Hepatocyte (in vitro differentiated cells): ENCODE measurements at regions not wholly inside any gene's neighbourhood (a gene's known extent, or its start where the extent isn't known, plus 50 kb on each side); places are given as distances from the start of the nearest gene placed in this dataset.

ENCODE experiments used
- DNase-seq: peaks from one replicate; pipeline ENCODE4 v3.0.0-alpha.2; 2016; ENCODE audit warnings: low spot score
- H2AFZ ChIP-seq: fragments of 200-600 bp; sonication (generic); 2 replicates; pipeline ENCODE4 v1.6.0; 2016; ENCODE audit warnings: antibody characterized with exemption, mild to moderate bottlenecking
- H3K27ac ChIP-seq: fragments of 200-600 bp; sonication (generic); 2 replicates; pipeline ENCODE4 v1.5.1; 2016; ENCODE audit warnings: mild to moderate bottlenecking
- H3K27me3 ChIP-seq: fragments of 200-600 bp; sonication (generic); 2 replicates; pipeline ENCODE4 v1.6.1; 2016
- H3K36me3 ChIP-seq: fragments of 200-600 bp; sonication (generic); replicated peaks from 2 replicates; pipeline ENCODE4 v1.5.1; 2016; ENCODE audit warnings: low read depth; ENCODE audit not compliant: insufficient read depth
- H3K4me1 ChIP-seq: fragments of 200-600 bp; sonication (generic); 2 replicates; pipeline ENCODE4 v1.5.1; 2016; ENCODE audit warnings: mild to moderate bottlenecking, moderate library complexity; ENCODE audit not compliant: insufficient read depth
- H3K4me2 ChIP-seq: fragments of 200-600 bp; sonication (generic); 2 replicates; pipeline ENCODE4 v1.6.0; 2016
- H3K4me3 ChIP-seq: fragments of 200-600 bp; sonication (generic); 2 replicates; pipeline ENCODE4 v1.5.1; 2016; ENCODE audit warnings: mild to moderate bottlenecking
- H3K79me2 ChIP-seq: fragments of 200-600 bp; sonication (generic); 2 replicates; pipeline ENCODE4 v1.6.0; 2017; ENCODE audit warnings: mild to moderate bottlenecking
- H3K9me2 ChIP-seq: fragments of 200-600 bp; sonication (generic); replicated peaks from 2 replicates; pipeline ENCODE4 v1.6.0; 2017; ENCODE audit warnings: mild to moderate bottlenecking; ENCODE audit not compliant: insufficient read depth
- H3K9me3 ChIP-seq: fragments of 200-600 bp; sonication (generic); 2 replicates; pipeline ENCODE4 v1.5.1; 2016; ENCODE audit warnings: low read depth, mild to moderate bottlenecking
- H4K20me1 ChIP-seq: fragments of 200-600 bp; sonication (generic); 2 replicates; pipeline ENCODE4 v1.6.0; 2016; ENCODE audit warnings: mild to moderate bottlenecking; ENCODE audit not compliant: insufficient read depth, poor library complexity, severe bottlenecking
- EZH2 ChIP-seq: fragments of 200-600 bp; sonication (generic); IDR thresholded peaks from 2 replicates; pipeline ENCODE4 v1.6.1; 2016; ENCODE audit warnings: antibody characterized with exemption, mild to moderate bottlenecking, borderline replicate concordance
- EZH2phosphoT487 ChIP-seq: fragments of 200-600 bp; sonication (generic); IDR thresholded peaks from one replicate; pipeline ENCODE4 v1.6.1; 2018; ENCODE audit warnings: antibody characterized with exemption, mild to moderate bottlenecking, low read depth, moderate library complexity; ENCODE audit not compliant: unreplicated experiment, severe bottlenecking
- WGBS: methylation state at CpG from one replicate; pipeline ENCODE4 v1.1.6; 2016; ENCODE audit warnings: low lambda C conversion rate; ENCODE audit errors: missing lambda C conversion rate; 5-methylcytosine and 5-hydroxymethylcytosine counted together
- TF ChIP-seq, protein P1 (sequence below): fragments of 200-600 bp; sonication (generic); IDR thresholded peaks from 2 replicates; pipeline ENCODE4 v1.5.1; 2016; ENCODE audit warnings: antibody characterized with exemption, mild to moderate bottlenecking; ENCODE audit not compliant: poor library complexity

DNA sequence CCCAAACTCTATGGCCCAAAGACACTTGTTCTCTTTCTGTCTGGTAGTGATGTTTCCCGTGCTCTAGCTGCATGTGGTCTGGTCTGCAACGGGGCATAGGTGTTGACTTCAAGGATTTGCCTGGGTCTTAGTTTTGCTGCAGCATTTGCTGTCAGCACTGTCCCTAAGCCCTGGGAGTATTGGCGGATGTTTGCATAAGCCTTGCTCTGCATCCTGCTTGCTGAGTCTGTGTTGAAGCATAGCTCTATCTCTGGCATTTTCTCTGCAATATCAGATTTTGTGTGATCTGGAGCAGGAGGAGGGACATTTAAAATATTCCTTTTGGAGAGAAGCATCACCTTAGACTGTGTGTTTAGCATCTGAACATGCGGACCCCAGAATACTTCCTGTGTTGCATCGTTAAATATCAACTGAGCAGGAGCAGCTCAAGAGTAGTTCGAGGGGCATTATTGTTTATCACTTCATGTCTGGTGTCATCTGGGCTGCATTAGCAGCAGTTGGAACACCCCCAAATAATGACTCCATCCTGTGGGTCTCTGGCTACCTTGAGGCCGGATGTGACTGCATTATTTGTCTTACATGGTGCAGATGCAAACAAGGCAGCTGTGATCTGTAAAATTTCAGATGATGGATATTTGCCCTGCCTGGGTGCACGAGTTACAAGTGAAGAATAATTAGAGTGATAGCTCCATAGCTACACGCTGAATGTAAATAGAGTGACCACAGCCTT, 231.7 kb downstream of the TRIB2 start:
- no peaks in the 10 kb centered on the region for H3K9me2 ChIP-seq
- H2AFZ ChIP-seq, result no peak overlapping the region
- no peak for TF ChIP-seq EZH2
- no peak for TF ChIP-seq EZH2phosphoT487
- TF ChIP-seq, protein P1, sequence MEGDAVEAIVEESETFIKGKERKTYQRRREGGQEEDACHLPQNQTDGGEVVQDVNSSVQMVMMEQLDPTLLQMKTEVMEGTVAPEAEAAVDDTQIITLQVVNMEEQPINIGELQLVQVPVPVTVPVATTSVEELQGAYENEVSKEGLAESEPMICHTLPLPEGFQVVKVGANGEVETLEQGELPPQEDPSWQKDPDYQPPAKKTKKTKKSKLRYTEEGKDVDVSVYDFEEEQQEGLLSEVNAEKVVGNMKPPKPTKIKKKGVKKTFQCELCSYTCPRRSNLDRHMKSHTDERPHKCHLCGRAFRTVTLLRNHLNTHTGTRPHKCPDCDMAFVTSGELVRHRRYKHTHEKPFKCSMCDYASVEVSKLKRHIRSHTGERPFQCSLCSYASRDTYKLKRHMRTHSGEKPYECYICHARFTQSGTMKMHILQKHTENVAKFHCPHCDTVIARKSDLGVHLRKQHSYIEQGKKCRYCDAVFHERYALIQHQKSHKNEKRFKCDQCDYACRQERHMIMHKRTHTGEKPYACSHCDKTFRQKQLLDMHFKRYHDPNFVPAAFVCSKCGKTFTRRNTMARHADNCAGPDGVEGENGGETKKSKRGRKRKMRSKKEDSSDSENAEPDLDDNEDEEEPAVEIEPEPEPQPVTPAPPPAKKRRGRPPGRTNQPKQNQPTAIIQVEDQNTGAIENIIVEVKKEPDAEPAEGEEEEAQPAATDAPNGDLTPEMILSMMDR, result no peak
- 48% methylated on average over 9 of the region's 9 CpGs for WGBS
- H3K4me2 ChIP-seq, result no peak overlapping the region
- no peaks in the 10 kb centered on the region for H4K20me1 ChIP-seq
- H3K79me2 ChIP-seq, result no peaks in the 10 kb centered on the region
- H3K27me3 ChIP-seq, result peaks cover 6% of the 10 kb centered on the region
- H3K36me3 ChIP-seq, result no peaks in the 10 kb centered on the region
- no peak overlapping the region for H3K27ac ChIP-seq
- H3K4me3 ChIP-seq, result no peak overlapping the region
- H3K9me3 ChIP-seq, result no peaks in the 10 kb centered on the region
- DNase-seq, result peak; percentile 8
- no peaks in the 10 kb centered on the region for H3K4me1 ChIP-seq

DNA sequence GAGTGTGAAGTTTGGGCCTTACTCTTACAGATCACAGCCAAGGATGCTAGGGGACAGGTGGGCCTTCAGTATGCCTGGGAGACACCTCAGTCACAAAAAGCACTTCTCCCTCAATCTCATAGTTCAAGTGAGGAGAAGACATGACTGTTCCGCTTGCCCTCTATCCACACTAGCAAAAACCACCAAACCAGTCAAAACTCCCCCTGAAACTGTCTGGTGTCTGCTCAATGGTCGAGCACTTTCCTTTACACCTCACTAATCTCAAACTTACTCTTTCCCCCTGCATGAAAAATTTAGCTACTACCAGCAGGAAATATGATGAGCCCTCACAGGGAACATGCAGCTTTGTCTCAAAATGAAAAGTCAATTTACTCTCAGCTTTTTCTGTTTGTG, 232.2 kb downstream of the TRIB2 start:
- 90% methylated on average over 2 of the region's 2 CpGs for WGBS
- Histone ChIP-seq H4K20me1 (no peaks in the 10 kb centered on the region), H3K9me2 (no peaks in the 10 kb centered on the region), H3K36me3 (no peaks in the 10 kb centered on the region), H3K79me2 (no peaks in the 10 kb centered on the region), H3K27ac (no peak overlapping the region), H3K4me3 (no peak overlapping the region), H3K4me2 (no peak overlapping the region), H3K4me1 (no peaks in the 10 kb centered on the region), H2AFZ (no peak overlapping the region), H3K9me3 (no peaks in the 10 kb centered on the region), H3K27me3 (peaks cover 6% of the 10 kb centered on the region)
- TF ChIP-seq, protein P1, result no peak
- TF ChIP-seq EZH2, result no peak
- DNase-seq, result no peak

DNA sequence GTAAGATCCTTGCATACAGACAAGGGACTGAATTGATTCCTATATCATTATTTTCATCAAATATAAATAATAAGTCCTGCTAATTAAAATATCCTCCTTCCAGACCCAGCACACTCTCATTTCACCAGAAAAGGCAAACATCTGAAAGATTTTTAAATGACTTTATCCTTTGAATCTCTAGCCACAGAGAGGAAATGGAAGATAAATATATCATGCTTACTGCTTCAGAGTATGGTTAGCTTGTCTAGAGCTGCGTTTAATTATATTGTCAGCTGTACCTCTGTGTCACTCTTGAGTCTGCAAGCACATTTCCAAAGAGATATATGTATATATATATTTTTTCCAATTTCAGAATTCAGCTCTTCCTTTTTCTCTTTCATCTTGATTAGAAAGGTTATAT, 232.7 kb downstream of the TRIB2 start:
- H4K20me1 ChIP-seq, result no peaks in the 10 kb centered on the region
- TF ChIP-seq EZH2 (no peak), EZH2phosphoT487 (no peak)
- TF ChIP-seq, protein P1, result no peak
- H3K27me3 ChIP-seq, result peaks cover 6% of the 10 kb centered on the region
- 76% methylated on average over 1 of the region's 1 CpG for WGBS
- H3K4me3 ChIP-seq, result no peak overlapping the region
- H3K79me2 ChIP-seq, result no peaks in the 10 kb centered on the region
- no peaks in the 10 kb centered on the region for H3K36me3 ChIP-seq
- H3K9me2 ChIP-seq, result no peaks in the 10 kb centered on the region
- H3K4me2 ChIP-seq, result no peak overlapping the region
- no peaks in the 10 kb centered on the region for H3K9me3 ChIP-seq
- no peak overlapping the region for H3K27ac ChIP-seq
- no peak overlapping the region for H2AFZ ChIP-seq
- H3K4me1 ChIP-seq, result no peaks in the 10 kb centered on the region
- no peak for DNase-seq
